AG08395 (cell line): ENCODE measurements at regions not wholly inside any gene's neighbourhood (a gene's known extent, or its start where the extent isn't known, plus 50 kb on each side); places are given as distances from the start of the nearest gene placed in this dataset.

Experiments
- DNase-seq: peaks from one replicate; pipeline ENCODE4 v3.0.0; 2012; ENCODE audit warnings: mixed read lengths, low spot score

DNA sequence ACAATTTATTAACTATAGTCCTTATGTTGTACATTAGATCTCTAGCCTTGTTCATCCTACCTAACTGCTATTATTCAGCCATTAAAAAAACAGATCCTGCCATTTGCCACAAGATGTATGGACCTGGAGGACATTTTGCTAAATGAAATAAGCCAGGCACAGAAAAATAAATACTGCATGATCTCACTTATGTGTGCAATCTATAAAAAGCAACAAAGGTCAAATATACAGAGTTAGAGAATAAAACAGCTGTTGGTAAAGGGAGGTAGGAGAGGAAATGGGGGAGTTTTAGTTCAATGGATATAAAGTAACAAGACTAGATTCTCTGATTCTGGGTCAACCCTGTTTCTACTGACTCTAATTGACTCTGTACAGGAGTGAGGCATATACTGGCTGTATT, 103.3 kb upstream of the FAM9C start:
- DNase-seq: no peak

DNA sequence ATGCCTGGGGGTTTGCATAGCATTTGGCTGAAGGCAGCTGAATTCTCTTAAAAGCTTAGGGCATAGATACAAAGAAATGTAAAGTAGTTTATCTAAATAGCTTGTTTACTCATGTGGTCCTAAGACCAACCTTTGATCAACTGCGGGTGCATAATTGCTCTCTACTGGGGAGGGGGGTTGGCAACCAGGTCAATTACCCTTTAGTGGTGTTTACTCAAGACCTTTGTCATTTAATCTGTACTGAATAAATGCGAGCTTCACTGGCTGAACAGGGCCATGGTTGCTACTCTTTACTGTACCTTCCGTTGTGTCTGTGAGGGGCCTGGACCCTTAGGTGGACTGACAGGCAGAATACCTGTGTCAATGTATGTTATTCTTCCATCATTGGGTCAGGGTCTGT, 102.7 kb upstream of the FAM9C start:
- no peak for DNase-seq

DNA sequence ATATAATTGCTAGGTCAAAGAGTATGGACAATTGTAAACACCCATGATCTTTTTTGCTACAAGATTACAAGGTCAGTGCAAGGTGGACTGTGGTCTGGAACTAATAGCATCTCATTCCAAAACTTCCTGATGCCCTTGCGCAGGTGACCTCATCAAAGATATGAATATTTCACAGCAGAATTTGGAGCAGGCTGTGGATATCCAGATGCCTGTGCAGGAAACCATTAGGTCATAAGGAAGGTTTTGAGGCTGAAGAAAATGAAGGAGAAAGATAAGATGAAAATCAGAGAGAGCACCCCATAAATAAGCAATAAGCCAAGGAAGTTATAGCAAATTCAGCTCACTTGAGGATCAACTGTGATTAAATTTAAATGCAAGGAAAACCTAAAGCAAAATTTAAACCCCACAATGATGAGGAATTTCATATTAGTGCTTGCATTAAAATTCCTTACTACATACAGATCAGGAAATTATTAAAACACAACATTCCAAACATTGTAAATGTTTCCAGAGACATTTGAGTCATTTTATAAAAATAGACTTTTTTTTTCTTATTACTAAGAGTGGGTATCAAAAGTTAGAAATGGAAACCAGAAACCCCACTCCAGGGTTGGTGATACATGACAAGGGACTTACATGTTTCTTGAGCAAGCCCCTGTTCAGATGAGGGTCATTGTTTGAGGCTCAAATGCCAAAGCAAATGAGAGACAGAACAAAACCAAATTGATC, 100.7 kb upstream of the FAM9C start:
- no peak for DNase-seq

DNA sequence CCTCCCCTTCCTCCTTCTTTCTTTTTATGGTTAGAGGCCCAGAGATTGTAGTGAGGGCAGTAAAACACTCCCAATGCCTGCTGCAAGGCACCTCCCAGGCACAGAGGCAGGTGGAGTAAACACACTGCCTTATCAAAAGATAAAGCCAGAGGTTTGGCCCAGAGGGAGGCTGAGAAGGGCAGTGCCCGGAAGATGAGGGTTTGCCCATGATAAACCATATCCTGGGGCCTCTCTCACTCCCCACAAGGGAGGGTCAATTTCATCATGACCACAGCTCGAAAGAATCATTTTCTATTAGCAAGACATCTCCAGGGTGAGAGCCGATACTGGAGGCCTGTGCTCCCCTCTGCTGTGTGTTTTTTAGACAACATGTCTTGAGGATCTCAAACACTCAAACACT, 98.5 kb upstream of the FAM9C start:
- DNase-seq: no peak

DNA sequence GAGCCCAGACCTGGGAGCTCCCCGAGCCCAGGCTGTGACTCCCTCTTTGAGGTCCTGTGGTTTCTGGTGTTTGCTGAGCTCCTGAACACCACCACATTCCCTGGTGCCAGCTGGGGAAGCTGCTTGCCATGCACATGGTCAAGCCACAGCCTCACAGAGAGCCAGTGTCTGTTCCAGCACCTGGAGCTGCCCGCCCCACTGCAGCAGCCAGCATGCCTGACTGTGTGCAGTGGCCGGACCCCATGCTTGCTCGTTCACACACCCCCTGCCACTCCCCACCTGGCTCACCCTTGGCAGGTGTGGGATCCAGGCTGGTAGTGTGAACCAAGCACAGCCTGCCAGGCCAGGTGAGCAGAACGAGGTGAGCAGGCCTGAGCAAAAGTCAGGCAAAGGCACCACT, 95.6 kb upstream of the FAM9C start:
- no peak for DNase-seq

DNA sequence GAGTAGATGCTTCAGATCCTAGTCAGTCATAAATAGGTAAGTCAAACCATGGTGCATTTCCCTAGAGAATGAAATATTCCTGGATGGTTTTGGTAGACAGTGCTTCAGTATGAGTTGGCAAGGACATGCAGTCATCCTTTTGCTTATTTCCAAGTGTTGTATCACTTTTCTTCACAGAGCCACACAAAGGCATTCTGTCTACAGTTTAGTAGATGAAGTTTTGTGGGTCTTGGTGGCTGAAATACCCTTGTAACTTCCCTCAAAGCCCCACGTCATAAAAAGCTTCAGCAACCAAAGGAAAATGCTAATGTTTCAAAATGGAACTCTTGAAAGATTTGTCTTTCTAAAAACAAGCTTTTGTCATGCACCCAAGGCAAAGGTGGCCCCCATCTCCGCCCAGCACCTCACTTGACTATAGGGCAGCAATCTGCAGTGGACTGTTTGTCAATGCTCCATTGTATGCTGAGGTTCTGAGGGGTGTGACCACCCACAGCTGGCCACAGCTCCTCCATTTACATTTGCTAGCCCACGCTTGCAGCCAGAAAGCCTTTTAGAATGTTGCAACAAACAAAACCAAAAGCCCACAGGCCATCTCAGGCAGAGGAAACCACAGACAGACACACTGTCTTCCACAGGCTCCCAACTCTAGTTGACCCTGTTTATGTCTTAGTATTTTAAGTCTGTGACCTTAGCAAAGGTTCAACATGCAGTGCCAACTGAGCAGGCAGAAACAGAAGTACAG, 87.1 kb upstream of the FAM9C start:
- DNase-seq: peak; percentile 20

DNA sequence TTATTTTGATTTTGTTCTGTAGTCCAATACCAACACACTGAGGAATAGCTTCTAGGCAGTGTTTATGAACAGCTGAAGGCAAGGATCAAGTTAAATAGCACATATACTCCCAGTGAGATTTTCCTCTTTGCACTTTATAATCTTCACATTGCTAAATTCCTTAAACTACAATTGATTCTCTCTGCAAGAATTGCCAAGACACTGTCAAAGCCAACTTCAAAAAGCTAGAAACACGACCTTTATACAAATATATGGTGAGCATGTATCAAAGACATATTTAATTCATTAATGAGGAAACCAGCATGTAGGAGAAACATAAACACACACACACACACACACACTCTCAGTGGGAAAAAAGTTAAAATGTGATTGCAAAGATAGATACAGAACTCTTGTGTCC, 86.4 kb upstream of the FAM9C start:
- no peak for DNase-seq

DNA sequence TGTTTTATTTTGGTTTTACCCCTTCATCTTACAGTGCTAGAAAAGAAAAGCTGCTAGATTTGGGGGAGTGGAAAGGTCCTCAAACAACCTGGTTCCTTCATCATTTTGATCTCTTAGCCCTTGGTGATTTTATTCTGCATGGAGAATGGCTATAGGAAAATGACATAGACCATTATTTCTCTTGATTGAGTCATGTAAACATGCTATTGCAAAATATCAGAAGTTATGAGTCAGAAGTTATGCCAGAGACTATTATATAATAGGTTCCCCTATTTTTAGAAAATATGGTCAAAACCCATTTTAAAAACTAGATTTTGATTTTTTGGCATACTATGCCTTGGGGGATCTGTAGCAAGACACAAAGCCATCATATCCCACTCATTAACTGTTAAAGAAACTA, 83.7 kb upstream of the FAM9C start:
- DNase-seq: peak; percentile 22

DNA sequence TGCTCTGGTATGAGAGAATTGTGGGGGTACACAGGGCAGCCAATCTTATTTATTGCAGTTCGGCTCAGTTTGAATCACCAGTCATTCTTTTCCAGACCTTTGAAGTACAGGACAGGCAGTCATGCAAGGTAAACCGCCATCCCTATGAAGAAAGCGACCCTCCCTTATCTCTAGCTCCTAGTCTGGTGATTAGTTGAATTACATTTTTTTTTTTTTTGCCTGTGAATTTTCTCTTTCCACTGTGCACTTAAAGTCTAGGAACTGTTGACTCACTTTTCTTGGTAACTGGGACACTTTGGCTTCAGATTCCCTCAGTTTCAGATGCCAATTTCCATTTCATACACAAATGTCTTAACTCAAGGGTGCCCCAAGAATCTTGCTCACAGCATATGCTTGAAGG, 82.4 kb upstream of the FAM9C start:
- peak; percentile 42 for DNase-seq

DNA sequence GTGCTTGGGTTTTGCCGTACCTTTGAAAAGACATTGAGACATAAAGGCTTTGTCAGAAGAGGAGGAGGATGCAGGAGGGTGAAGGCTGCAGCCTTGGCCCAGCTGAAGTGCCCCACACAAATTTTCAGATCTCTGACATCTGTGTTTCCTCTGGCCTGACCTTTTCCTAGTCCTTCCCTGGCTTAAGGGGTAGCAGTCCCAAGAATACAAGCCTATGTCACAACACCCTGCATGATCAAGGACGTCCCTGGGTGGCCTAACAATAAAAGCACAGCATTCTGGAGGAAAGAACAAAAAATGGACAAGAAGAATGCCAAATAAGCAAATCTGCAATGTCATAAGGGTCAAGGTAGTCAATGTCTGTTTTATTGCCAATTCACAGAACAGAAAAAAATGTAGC, 80.8 kb upstream of the FAM9C start:
- no peak for DNase-seq

DNA sequence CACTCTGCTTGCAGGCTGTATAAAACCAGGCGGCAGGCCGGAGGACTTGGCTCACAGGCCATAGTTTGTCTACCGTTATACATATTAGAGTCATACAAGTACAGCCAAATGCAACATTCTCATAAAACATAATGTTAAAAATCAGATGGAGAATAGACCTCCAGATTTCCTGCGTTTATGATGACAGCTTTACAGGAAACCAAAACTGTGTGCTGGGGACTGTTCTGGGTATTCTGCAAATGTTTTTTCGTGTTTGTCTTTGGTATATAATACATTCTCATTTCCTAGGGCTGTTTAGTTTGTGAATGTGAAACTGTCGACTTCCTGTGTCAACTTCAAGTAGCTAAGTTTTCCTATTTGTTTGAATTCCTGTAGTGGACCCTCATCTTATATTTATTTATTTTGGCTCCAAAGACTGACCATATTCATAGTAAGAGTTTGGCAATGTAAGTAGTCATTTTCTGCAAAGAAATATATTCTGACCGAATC, 79.5 kb upstream of the FAM9C start:
- no peak for DNase-seq

DNA sequence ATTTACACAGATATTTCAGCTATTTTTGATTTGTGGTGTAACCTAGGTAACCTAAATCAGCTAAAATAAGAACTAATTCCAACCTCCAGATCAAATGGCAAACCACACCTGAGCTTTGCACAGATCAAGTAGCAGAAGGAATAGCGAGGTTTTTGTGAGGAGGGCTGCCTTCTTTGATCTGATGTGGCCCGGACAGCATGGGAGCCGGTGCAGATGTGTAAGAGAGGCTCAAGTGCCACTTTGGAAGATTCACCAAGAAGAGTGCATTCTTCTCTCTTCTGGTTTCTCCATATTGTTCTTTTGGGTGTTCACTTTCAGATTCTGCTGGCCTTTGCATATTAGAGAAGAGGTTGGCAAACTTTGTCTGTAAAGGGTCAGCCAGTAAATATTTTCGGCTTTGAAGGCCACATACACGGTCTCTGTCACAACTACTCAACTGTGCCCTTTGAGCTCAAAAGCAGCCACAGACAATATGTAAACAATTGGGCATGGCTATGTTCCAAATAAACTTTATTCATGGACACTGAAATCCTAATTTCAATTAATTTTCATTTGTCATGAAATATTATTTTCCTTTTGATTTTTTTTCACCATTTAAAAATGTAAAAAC, 78.9 kb upstream of the FAM9C start:
- DNase-seq: no peak

DNA sequence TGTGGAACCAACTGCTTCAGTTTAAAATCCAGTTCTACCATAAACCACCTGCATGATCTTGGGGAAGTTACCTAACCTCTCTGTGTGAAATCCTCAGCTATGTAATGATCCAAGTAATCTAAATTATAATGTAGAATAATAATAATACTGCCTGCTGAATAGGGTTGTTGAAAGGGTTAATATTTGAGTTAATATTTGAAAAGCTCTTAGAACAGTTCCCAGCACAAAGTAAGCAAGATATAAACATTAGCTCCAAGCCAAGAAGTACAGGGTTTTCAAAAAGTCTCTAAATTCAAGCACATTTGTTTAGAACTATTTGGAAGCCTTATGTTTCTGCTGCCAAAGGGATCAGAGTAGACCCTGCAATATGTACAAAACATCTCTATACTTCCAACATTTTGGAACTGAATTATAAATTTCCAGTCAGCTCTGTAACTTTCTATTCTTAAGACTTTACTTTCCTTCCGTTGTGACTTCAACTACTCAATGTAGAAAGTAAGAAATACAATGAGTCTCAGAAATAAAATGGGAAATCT, 76.7 kb upstream of the FAM9C start:
- no peak for DNase-seq

DNA sequence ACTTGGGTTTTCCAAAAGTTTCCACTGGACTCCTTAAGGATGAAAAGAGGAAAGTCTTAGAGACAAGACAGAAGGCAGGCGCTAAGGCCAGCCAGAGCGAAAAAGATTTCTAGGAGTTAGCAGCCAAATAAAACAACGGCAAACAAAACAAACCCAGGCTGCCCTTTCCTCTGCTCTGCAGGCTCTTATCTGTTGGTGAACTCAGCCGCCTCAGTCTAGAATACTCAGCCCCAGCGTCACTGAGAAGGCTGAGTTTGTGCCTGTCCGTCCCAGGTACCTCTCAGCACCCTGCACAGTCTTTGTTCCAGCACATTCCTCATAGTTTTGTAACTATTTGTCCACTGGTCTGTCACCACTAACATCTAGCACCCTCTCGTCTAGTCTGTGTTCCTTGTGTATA, 75.6 kb upstream of the FAM9C start:
- peak; percentile 10 for DNase-seq

DNA sequence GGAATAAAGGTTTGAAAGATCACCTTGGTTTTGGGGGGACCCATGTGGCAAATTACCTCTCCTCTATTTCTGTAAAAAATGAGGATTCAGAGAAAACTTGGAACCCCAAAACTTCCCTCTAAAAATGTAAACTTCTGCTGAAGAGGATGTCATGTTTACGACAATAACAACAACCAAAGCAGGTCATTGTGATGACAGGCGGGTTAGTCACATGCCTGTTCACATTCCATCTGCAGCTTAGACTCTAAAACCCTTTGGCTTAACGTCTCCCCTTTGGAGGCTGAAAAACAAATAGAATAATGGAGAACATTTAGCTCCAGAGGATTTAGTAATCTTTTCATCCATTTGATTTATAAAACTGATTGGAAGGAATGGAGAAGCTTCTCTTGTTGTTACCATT, 75.0 kb upstream of the FAM9C start:
- DNase-seq: peak; percentile 55

DNA sequence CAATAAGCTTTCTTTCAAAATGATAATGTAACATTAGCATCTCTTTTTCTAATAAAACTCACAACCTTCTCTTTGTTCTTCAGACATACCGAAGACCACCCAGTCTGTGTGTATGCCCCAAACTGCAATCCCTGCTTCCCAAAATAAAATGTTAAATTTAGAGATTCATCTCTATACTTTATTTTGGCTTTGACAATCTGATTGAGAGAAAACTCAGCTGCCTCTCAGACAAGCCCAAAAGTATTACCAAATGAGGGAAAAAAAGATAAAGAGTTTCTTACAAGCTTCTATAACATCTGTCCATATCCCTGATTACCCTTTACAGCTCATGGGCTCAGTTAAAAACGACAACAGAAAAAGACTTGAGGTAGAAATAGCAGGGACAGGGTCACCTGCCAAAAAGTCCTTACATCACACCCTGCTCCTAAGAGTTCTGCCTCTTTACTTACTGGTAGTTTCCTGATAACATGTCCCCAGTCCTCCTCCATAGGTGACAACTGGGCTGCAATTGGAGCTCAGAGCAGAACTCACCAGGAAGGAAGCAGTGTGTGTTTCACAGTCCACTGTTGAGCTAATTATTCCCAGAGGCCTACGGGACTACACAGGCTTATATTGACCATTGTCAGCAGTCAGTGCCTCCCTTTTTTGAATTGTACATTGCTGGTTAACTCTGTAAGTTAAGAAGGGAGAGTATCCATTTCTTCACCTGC, 70.9 kb upstream of the FAM9C start:
- DNase-seq: no peak

DNA sequence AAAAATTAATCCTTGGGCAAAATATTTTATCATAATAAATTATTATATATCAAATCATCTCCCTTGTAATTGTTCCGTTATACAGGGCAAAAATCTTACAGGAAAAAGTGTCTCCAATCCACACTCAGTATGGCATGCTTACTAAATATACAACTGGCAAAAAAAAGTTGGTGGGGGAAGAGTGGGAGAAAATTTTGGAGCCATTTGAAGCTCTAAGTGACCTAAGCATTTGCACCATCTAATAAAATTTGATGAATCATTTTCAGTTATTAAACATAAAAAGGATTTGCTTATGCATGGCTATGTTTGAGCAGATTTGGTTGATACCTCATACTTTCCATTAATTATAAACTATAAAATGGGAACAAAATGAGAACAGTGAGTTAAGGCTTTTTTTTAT, 68.1 kb upstream of the FAM9C start:
- no peak for DNase-seq

DNA sequence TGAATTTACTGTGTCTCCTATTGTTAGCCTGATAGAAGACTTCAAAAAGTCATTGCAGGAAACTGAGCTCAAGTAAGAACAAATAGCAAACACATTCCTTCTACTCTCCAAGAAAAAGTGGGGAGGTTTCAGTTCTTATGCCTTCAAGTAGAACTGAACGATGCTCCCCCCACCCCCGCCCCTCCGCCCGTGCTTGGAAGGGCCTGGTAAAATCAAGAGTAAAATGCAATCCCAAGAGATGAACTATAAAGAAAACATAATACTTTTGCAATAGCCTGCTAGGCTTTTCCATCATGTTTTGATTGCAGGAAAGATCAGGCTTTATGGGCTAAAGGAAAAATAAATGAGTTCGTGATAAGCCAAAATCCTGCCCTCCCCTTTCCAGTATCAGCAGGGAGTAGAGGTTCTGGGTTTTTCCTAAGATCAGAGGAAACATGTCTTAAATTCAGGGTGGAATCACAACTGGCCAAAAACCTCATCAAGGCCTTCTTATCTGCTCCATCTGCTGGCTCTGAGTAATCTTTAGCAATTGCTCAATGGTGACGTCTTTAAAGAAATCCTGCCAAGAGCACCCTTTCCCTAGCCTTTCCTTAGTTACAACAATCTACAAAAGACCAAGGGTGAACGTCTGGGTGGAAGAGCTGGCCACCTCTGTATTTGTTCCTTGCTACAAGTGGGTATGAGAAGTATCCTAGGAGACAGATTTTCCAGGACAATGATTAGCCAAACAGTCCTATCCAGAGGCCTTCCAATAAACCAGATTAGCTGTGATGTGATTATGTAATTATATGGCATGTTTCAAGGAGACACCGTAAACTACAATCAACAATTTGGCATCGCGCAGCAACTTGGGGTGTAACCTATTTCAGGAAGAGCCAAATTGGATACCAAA, 66.3 kb upstream of the FAM9C start:
- peak; percentile 67 for DNase-seq

DNA sequence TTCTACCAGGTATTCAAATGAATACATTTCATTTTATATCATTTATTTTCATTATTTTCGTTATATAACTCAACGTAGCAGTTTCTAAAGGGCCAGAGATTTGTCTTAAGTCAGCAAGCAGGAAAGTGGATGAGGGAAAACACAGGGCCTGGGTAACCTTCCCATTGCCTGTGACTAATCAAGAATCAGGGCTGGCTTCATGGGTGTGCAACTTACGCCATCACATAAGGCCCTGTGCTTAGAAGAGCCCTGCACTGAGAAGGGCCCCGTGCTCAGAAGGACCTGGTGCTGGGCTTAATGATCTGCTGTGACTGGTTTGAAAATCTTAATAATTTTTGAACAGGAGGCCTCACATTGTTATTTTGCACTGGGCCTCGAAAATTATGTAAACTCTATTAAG, 65.4 kb upstream of the FAM9C start:
- no peak for DNase-seq

DNA sequence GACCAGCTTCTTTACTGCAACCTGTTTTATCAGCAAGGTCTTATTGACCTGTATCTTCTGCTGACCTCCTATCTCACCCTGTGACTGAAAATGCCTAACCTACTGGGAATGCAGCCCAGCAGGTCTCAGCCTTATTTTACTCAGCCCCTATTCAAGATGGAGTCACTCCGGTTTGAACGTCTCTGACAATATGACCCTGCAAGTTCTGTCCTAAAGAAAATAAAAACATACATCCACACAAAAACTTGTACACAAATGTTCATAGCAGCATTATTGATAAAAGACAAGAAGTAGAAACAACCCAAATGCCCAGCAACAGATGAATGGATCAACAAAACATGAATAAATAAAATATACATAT, 59.5 kb upstream of the FAM9C start:
- DNase-seq: no peak

DNA sequence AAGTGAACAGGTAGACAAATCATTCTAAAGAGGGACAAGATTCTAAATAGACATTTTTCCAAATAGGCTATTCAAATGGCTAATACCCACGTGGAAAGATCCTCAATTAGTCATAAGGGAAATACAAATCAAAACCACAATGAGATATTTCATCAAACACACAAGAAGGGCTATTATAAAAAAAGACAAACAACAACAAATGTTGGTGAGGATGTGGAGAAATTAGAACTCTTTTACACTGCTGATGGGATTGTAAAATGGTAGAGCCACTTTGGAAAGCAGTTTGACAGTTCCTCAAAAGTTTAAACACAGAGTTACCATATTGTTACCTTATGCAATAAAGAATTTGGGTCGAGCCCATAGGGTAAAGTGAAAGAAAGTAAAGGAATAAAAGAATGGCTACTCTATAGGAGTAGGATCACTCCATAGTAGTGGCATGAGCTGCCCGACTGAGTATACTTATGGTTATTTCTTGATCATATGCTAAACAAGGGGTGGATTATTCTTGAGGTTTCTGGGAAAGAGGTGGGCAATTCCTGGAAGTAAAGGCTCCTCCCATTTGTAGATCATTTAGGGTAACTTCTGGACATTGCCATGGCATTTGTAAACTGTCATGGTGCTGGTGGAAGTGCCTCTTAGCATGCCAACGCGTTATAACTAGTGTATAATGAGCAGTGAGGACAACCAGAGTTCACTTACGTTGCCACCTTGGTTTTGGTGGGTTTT, 58.9 kb upstream of the FAM9C start:
- DNase-seq: no peak
